ENCODE measurements at regions not wholly inside any gene's neighbourhood (a gene's known extent, or its start where the extent isn't known, plus 50 kb on each side); places are given as distances from the start of the nearest gene placed in this dataset.

- Histone ChIP-seq H4K20me1 (ENCODE audit: control insufficient read depth, insufficient read depth) (no peaks in the 10 kb centered on the region), H3K27me3 (replicated peaks in 1 of 2; ENCODE audit: control insufficient read depth in 2 of 2, insufficient read depth in 2 of 2, low read length in 1 of 2) (no peaks in the 10 kb centered on the region), H3K27ac (ENCODE audit: control insufficient read depth, insufficient read depth) (no peak overlapping the region), H3K9me3 (replicated peaks; ENCODE audit: control insufficient read depth, insufficient read depth, low read length) (no peaks in the 10 kb centered on the region), H3K4me1 (ENCODE audit: control insufficient read depth, insufficient read depth, low read length) (no peaks in the 10 kb centered on the region), H3K4me3 (no peak overlapping the region), H3K36me3 (ENCODE audit: control insufficient read depth in 2 of 2, insufficient read depth in 2 of 2, low read length in 1 of 2) (no peaks in the 10 kb centered on the region), H2AFZ (ENCODE audit: control insufficient read depth, low read depth, low read length) (no peak overlapping the region), H3K4me2 (ENCODE audit: control insufficient read depth, insufficient read depth) (no peak overlapping the region), H3K79me2 (ENCODE audit: control insufficient read depth, insufficient read depth, low read length) (no peaks in the 10 kb centered on the region), H3K9ac (ENCODE audit: control insufficient read depth, insufficient read depth, low read length) (no peak overlapping the region)
- BruUV-seq (replicated peaks) = no TSS peak
- ChIA-PET SMC1A (ENCODE audit: uncharacterized antibody, unreplicated experiment) (no interaction called here), RAD21 (ENCODE audit: unreplicated experiment) (no interaction called here), POLR2A (no interaction called here), CTCF (interaction anchor here (1.5 kb wide), 1 partner anchor 8 kb away, joined by 3 read pairs; no protein-coding TSS in a partner anchor)
- no peak for ATAC-seq
- intact Hi-C loops (cut with micrococcal nuclease; ENCODE audit: unreplicated experiment) (no loop called here), in situ Hi-C loops (cut with MboI) (no loop called here)
- FAIRE-seq = no peak
- 20% methylated on average over 3 of the region's 3 CpGs for WGBS (ENCODE audit: insufficient coverage, insufficient replicate concordance, low lambda C conversion rate, missing lambda C conversion rate)
- no peak for TF ChIP-seq SREBF2 (IDR thresholded peaks at IDR 0.05; ENCODE audit: low read length)
- TF ChIP-seq, protein P1, sequence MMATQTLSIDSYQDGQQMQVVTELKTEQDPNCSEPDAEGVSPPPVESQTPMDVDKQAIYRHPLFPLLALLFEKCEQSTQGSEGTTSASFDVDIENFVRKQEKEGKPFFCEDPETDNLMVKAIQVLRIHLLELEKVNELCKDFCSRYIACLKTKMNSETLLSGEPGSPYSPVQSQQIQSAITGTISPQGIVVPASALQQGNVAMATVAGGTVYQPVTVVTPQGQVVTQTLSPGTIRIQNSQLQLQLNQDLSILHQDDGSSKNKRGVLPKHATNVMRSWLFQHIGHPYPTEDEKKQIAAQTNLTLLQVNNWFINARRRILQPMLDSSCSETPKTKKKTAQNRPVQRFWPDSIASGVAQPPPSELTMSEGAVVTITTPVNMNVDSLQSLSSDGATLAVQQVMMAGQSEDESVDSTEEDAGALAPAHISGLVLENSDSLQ (IDR thresholded peaks at IDR 0.05) = no peak
- no peak for TF ChIP-seq SP1 (IDR thresholded peaks at IDR 0.05; ENCODE audit: low read depth, low read length)
- no peak for TF ChIP-seq USF2 (IDR thresholded peaks at IDR 0.05; ENCODE audit: borderline replicate concordance, low read depth, low read length)
- TF ChIP-seq, protein P2, sequence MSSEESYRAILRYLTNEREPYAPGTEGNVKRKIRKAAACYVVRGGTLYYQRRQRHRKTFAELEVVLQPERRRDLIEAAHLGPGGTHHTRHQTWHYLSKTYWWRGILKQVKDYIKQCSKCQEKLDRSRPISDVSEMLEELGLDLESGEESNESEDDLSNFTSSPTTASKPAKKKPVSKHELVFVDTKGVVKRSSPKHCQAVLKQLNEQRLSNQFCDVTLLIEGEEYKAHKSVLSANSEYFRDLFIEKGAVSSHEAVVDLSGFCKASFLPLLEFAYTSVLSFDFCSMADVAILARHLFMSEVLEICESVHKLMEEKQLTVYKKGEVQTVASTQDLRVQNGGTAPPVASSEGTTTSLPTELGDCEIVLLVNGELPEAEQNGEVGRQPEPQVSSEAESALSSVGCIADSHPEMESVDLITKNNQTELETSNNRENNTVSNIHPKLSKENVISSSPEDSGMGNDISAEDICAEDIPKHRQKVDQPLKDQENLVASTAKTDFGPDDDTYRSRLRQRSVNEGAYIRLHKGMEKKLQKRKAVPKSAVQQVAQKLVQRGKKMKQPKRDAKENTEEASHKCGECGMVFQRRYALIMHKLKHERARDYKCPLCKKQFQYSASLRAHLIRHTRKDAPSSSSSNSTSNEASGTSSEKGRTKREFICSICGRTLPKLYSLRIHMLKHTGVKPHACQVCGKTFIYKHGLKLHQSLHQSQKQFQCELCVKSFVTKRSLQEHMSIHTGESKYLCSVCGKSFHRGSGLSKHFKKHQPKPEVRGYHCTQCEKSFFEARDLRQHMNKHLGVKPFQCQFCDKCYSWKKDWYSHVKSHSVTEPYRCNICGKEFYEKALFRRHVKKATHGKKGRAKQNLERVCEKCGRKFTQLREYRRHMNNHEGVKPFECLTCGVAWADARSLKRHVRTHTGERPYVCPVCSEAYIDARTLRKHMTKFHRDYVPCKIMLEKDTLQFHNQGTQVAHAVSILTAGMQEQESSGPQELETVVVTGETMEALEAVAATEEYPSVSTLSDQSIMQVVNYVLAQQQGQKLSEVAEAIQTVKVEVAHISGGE (CRISPR knock-in tag; IDR thresholded peaks at IDR 0.05) = no peak
- no peak for TF ChIP-seq KDM1A (IDR thresholded peaks at IDR 0.05; ENCODE audit: borderline replicate concordance)
- TF ChIP-seq, protein P3, sequence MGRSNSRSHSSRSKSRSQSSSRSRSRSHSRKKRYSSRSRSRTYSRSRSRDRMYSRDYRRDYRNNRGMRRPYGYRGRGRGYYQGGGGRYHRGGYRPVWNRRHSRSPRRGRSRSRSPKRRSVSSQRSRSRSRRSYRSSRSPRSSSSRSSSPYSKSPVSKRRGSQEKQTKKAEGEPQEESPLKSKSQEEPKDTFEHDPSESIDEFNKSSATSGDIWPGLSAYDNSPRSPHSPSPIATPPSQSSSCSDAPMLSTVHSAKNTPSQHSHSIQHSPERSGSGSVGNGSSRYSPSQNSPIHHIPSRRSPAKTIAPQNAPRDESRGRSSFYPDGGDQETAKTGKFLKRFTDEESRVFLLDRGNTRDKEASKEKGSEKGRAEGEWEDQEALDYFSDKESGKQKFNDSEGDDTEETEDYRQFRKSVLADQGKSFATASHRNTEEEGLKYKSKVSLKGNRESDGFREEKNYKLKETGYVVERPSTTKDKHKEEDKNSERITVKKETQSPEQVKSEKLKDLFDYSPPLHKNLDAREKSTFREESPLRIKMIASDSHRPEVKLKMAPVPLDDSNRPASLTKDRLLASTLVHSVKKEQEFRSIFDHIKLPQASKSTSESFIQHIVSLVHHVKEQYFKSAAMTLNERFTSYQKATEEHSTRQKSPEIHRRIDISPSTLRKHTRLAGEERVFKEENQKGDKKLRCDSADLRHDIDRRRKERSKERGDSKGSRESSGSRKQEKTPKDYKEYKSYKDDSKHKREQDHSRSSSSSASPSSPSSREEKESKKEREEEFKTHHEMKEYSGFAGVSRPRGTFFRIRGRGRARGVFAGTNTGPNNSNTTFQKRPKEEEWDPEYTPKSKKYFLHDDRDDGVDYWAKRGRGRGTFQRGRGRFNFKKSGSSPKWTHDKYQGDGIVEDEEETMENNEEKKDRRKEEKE (IDR thresholded peaks at IDR 0.05) = no peak
- no peak for TF ChIP-seq YY1 (IDR thresholded peaks at IDR 0.05; ENCODE audit: low read depth, low read length)
- TF ChIP-seq, protein P4, sequence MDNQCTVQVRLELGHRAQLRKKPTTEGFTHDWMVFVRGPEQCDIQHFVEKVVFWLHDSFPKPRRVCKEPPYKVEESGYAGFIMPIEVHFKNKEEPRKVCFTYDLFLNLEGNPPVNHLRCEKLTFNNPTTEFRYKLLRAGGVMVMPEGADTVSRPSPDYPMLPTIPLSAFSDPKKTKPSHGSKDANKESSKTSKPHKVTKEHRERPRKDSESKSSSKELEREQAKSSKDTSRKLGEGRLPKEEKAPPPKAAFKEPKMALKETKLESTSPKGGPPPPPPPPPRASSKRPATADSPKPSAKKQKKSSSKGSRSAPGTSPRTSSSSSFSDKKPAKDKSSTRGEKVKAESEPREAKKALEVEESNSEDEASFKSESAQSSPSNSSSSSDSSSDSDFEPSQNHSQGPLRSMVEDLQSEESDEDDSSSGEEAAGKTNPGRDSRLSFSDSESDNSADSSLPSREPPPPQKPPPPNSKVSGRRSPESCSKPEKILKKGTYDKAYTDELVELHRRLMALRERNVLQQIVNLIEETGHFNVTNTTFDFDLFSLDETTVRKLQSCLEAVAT (IDR thresholded peaks at IDR 0.05) = no peak
- TF ChIP-seq, protein P5, sequence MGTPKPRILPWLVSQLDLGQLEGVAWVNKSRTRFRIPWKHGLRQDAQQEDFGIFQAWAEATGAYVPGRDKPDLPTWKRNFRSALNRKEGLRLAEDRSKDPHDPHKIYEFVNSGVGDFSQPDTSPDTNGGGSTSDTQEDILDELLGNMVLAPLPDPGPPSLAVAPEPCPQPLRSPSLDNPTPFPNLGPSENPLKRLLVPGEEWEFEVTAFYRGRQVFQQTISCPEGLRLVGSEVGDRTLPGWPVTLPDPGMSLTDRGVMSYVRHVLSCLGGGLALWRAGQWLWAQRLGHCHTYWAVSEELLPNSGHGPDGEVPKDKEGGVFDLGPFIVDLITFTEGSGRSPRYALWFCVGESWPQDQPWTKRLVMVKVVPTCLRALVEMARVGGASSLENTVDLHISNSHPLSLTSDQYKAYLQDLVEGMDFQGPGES (IDR thresholded peaks at IDR 0.05) = no peak
- DNase-seq (ENCODE audit: low read depth, low spot score) = no peak
These were observed 263.0 kb downstream of the B3GLCT start for GRCh38 chr13:31462766-31463165.

All from GM12878 (cell line).